CD8-positive, alpha-beta memory T cell (primary cell): ENCODE measurements at regions not wholly inside any gene's neighbourhood (a gene's known extent, or its start where the extent isn't known, plus 50 kb on each side); places are given as distances from the start of the nearest gene placed in this dataset.

Experiments
- CTCF ChIA-PET: fragments of 350-600 bp; sonication (Branson Sonifier 250); formaldehyde crosslinking; loops from one replicate; lab custom pipeline; 2021; ENCODE audit warnings: antibody characterized with exemption; lab: Charles Lee
- POLR2A ChIA-PET: fragments of 350-600 bp; sonication (Branson Sonifier 250); formaldehyde crosslinking; loops from one replicate; lab custom pipeline; 2021; ENCODE audit warnings: antibody characterized with exemption; lab: Charles Lee
- DNase-seq, 5 donors: peaks; one replicate each; pipeline versions ENCODE4 v3.0.0 to v3.0.0-alpha.2; 2020 to 2022; ENCODE audit warnings: mixed read lengths in 1 of 5
- H3K27ac ChIP-seq: one replicate; pipeline ENCODE4 v1.7.0; 2013; ENCODE audit warnings: low read depth, mild to moderate bottlenecking, low read length, moderate library complexity
- H3K27me3 ChIP-seq: 2 replicates; pipeline ENCODE4 v1.7.0; 2013; ENCODE audit warnings: low read length, mild to moderate bottlenecking; ENCODE audit not compliant: insufficient read depth, poor library complexity, severe bottlenecking
- H3K36me3 ChIP-seq: 2 replicates; pipeline ENCODE4 v1.7.0; 2013; ENCODE audit warnings: mild to moderate bottlenecking, low read length, moderate library complexity; ENCODE audit not compliant: insufficient read depth
- H3K4me1 ChIP-seq: 2 replicates; pipeline ENCODE4 v1.7.0; 2013; ENCODE audit warnings: mild to moderate bottlenecking, low read length, moderate library complexity; ENCODE audit not compliant: insufficient read depth
- H3K4me3 ChIP-seq: 2 replicates; pipeline ENCODE4 v1.7.0; 2013; ENCODE audit warnings: mild to moderate bottlenecking, low read length
- H3K9me3 ChIP-seq: 2 replicates; pipeline ENCODE4 v1.7.0; 2013; ENCODE audit warnings: mild to moderate bottlenecking, low read length
- H3K27ac Mint-ChIP-seq, 8 donors: one replicate each; pipeline ENCODE4 v1.8.0; 2020 to 2021; ENCODE audit warnings: mixed read lengths in 8 of 8, mild to moderate bottlenecking in 6 of 8, inconsistent platforms in 3 of 8, moderate library complexity in 3 of 8
- H3K27me3 Mint-ChIP-seq, 2 donors: one replicate each; pipeline ENCODE4 v1.8.0; 2020 to 2021; ENCODE audit warnings: mixed read lengths in 2 of 2, mild to moderate bottlenecking in 1 of 2, moderate library complexity in 1 of 2
- H3K36me3 Mint-ChIP-seq, 3 donors: one replicate each; pipeline ENCODE4 v1.8.0; 2020 to 2021; ENCODE audit warnings: mixed read lengths in 3 of 3, inconsistent platforms in 1 of 3, mild to moderate bottlenecking in 1 of 3
- H3K4me1 Mint-ChIP-seq, 3 donors: one replicate each; pipeline ENCODE4 v1.8.0; 2020 to 2021; ENCODE audit warnings: mixed read lengths in 3 of 3, inconsistent platforms in 1 of 3, mild to moderate bottlenecking in 1 of 3
- H3K4me3 Mint-ChIP-seq, 7 donors: one replicate each; pipeline ENCODE4 v1.8.0; 2020 to 2021; ENCODE audit warnings: mixed read lengths in 7 of 7, mild to moderate bottlenecking in 6 of 7, moderate library complexity in 4 of 7, inconsistent platforms in 2 of 7
- H3K9me3 Mint-ChIP-seq, 5 donors: one replicate each; pipeline ENCODE4 v1.8.0; 2020 to 2022; ENCODE audit warnings: mixed read lengths in 5 of 5, mild to moderate bottlenecking in 3 of 5, moderate library complexity in 2 of 5, inconsistent platforms in 1 of 5

GRCh38 chr3:75136100-75136897 lies 521.8 kb upstream of the CNTN3 start:
- ChIA-PET POLR2A (no interaction called here), CTCF (no interaction called here)
- no peak overlapping the region for H3K27ac ChIP-seq
- DNase-seq = no peak
- no peaks in the 10 kb centered on the region for H3K9me3 ChIP-seq
- Mint-ChIP-seq H3K27me3 (no peaks in the 10 kb centered on the region), H3K27ac (no peak overlapping the region), H3K9me3 (peaks cover 0 to 13% (median 3%) of the 10 kb centered on the region in 5 donors), H3K36me3 (no peaks in the 10 kb centered on the region), H3K4me1 (no peaks in the 10 kb centered on the region), H3K4me3 (no peak overlapping the region)
- H3K27me3 ChIP-seq = no peaks in the 10 kb centered on the region
- H3K4me1 ChIP-seq = no peaks in the 10 kb centered on the region
- H3K36me3 ChIP-seq = no peaks in the 10 kb centered on the region
- H3K4me3 ChIP-seq = no peak overlapping the region

DNA sequence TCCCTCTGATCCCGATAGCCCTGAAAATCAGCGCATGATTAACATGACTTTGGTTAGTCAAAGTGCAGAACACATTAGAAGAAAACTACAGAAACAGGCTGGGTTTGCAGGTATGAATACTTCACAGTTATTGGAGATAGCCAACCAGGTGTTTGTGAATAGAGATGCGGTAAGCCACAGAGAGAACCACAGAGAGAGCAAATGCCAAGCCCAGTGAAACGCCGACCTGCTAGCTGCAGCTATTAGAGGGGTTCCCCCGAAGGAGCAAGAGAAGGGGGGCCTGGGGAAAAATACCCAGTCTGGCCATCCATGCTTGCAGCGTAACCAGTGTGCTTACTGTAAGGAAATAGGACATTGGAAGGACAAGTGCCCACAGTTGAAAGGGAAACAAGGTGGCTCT lies 523.9 kb upstream of the CNTN3 start:
- no peak for DNase-seq
- ChIA-PET CTCF (no interaction called here), POLR2A (no interaction called here)
- H3K27me3 ChIP-seq = no peaks in the 10 kb centered on the region
- Mint-ChIP-seq H3K4me1 (no peaks in the 10 kb centered on the region), H3K27ac (peak overlapping the region in 1 of 8 donors; percentile 15), H3K27me3 (no peaks in the 10 kb centered on the region), H3K36me3 (no peaks in the 10 kb centered on the region), H3K9me3 (peaks cover 0 to 8% (median 3%) of the 10 kb centered on the region in 5 donors), H3K4me3 (no peak overlapping the region)
- H3K27ac ChIP-seq = no peak overlapping the region
- H3K9me3 ChIP-seq = no peaks in the 10 kb centered on the region
- H3K36me3 ChIP-seq = no peaks in the 10 kb centered on the region
- H3K4me3 ChIP-seq = no peak overlapping the region
- H3K4me1 ChIP-seq = no peaks in the 10 kb centered on the region

DNA sequence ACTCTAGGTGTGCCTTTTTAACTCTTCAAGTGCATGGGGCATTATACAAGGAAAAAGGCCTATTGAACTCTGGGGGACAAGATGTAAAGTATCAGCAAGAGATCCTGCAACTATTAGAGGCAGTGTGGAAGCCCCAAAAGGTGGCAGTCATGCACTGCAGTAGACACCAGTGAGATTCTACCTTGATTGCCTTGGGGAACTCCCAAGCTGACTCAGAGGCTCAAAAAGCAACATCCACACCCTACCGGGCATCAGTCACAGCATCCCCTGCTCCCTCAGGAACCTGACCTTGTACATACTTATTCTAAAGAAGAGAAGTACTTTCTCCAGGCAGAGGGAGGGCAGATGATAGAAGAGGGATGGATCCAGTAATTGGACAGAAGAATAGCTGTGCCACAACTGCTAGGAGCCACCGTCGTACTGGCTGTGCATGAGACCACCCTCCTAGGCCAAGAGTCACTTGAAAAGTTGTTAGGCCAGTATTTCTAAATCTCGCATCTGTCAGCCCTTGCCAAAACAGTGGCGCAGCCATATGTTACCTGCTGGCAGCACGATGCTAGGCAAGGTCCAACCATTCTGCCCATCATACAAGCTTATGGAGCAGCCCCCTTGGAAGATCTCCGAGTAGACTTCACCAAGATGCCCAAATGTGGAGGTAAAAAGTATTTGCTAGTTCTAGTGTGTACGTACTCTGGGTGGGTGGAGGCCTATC lies 523.1 kb upstream of the FRG2C start:
- Histone ChIP-seq H3K27ac (no peak overlapping the region), H3K27me3 (no peaks in the 10 kb centered on the region), H3K36me3 (no peaks in the 10 kb centered on the region), H3K9me3 (no peaks in the 10 kb centered on the region), H3K4me1 (no peaks in the 10 kb centered on the region), H3K4me3 (no peak overlapping the region)
- H3K27me3 Mint-ChIP-seq = no peaks in the 10 kb centered on the region
- peaks cover 0 to 12% (median 6%) of the 10 kb centered on the region in 5 donors for H3K9me3 Mint-ChIP-seq
- no peak overlapping the region for H3K4me3 Mint-ChIP-seq
- DNase-seq = no peak
- no peaks in the 10 kb centered on the region for H3K36me3 Mint-ChIP-seq
- H3K27ac Mint-ChIP-seq = peak overlapping the region in 1 of 8 donors; percentile 37
- H3K4me1 Mint-ChIP-seq = no peaks in the 10 kb centered on the region
- POLR2A ChIA-PET = no interaction called here
- CTCF ChIA-PET = interaction anchor here (0.7 kb wide), 1 partner anchor 10 kb away, joined by 3 read pairs; no protein-coding TSS in a partner anchor

GRCh38 chr3:75144406-75144805 lies 519.7 kb upstream of the FRG2C start:
- DNase-seq = no peak
- no peak overlapping the region for H3K27ac ChIP-seq
- no peak overlapping the region for H3K27ac Mint-ChIP-seq
- H3K9me3 Mint-ChIP-seq = peaks cover 0 to 16% (median 3%) of the 10 kb centered on the region in 5 donors
- H3K27me3 ChIP-seq = no peaks in the 10 kb centered on the region
- H3K4me1 ChIP-seq = no peaks in the 10 kb centered on the region
- H3K36me3 Mint-ChIP-seq = no peaks in the 10 kb centered on the region
- ChIA-PET POLR2A (no interaction called here), CTCF (no interaction called here)
- no peak overlapping the region for H3K4me3 ChIP-seq
- no peaks in the 10 kb centered on the region for H3K9me3 ChIP-seq
- H3K27me3 Mint-ChIP-seq = no peaks in the 10 kb centered on the region
- H3K36me3 ChIP-seq = no peaks in the 10 kb centered on the region
- H3K4me1 Mint-ChIP-seq = no peaks in the 10 kb centered on the region
- no peak overlapping the region for H3K4me3 Mint-ChIP-seq

GRCh38 chr3:75171630-75172230 lies 492.4 kb upstream of the FRG2C start:
- POLR2A ChIA-PET = no interaction called here
- Mint-ChIP-seq H3K27me3 (peaks cover 0 to 3% of the 10 kb centered on the region in 2 donors), H3K4me3 (no peak overlapping the region)

GRCh38 chr3:75176937-75177336 lies 487.2 kb upstream of the FRG2C start:
- no peak overlapping the region for H3K4me3 ChIP-seq
- Mint-ChIP-seq H3K36me3 (no peaks in the 10 kb centered on the region), H3K27me3 (no peaks in the 10 kb centered on the region), H3K4me3 (peak overlapping the region in 1 of 7 donors; percentile 11), H3K9me3 (no peaks in the 10 kb centered on the region), H3K27ac (no peak overlapping the region), H3K4me1 (no peaks in the 10 kb centered on the region)
- H3K27ac ChIP-seq = no peak overlapping the region
- H3K27me3 ChIP-seq = no peaks in the 10 kb centered on the region
- DNase-seq = no peak
- no peaks in the 10 kb centered on the region for H3K9me3 ChIP-seq
- POLR2A ChIA-PET = no interaction called here
- CTCF ChIA-PET = no interaction called here
- H3K4me1 ChIP-seq = no peaks in the 10 kb centered on the region
- H3K36me3 ChIP-seq = no peaks in the 10 kb centered on the region

More at GRCh38 chr3:75171630-75172230, 492.4 kb upstream of the FRG2C start:
- CTCF ChIA-PET = no interaction called here
- Mint-ChIP-seq H3K36me3 (no peaks in the 10 kb centered on the region), H3K4me1 (no peaks in the 10 kb centered on the region), H3K27ac (no peak overlapping the region), H3K9me3 (peaks cover 0 to 2% (median 0%) of the 10 kb centered on the region in 5 donors)
- Histone ChIP-seq H3K27me3 (no peaks in the 10 kb centered on the region), H3K9me3 (no peaks in the 10 kb centered on the region), H3K36me3 (no peaks in the 10 kb centered on the region), H3K4me3 (no peak overlapping the region), H3K4me1 (no peaks in the 10 kb centered on the region), H3K27ac (no peak overlapping the region)
- DNase-seq = no peak

- no peaks in the 10 kb centered on the region for H3K4me1 Mint-ChIP-seq
- POLR2A ChIA-PET = no interaction called here
Measured at GRCh38 chr3:75180235-75180944, 483.7 kb upstream of the FRG2C start.

More at GRCh38 chr3:75180235-75180944, 483.7 kb upstream of the FRG2C start:
- Mint-ChIP-seq H3K4me3 (no peak overlapping the region), H3K9me3 (peaks cover 0 to 2% (median 0%) of the 10 kb centered on the region in 5 donors), H3K36me3 (no peaks in the 10 kb centered on the region), H3K27me3 (no peaks in the 10 kb centered on the region), H3K27ac (no peak overlapping the region)
- no peak overlapping the region for H3K27ac ChIP-seq
- no peaks in the 10 kb centered on the region for H3K36me3 ChIP-seq
- H3K9me3 ChIP-seq = no peaks in the 10 kb centered on the region
- DNase-seq = no peak
- no peaks in the 10 kb centered on the region for H3K4me1 ChIP-seq
- no peak overlapping the region for H3K4me3 ChIP-seq
- H3K27me3 ChIP-seq = no peaks in the 10 kb centered on the region
- CTCF ChIA-PET = interaction anchor here (1.5 kb wide), 1 partner anchor 12 kb away, joined by 5 read pairs; no protein-coding TSS in a partner anchor
